GM12878 (cell line): ENCODE measurements at regions not wholly inside any gene's neighbourhood (a gene's known extent, or its start where the extent isn't known, plus 50 kb on each side); places are given as distances from the start of the nearest gene placed in this dataset.

Experiments
- ATAC-seq: fragments of 200-7000 bp; cut with Tn5 transposase; 3 replicates; pipeline ENCODE4 v1.9.1; 2020; ENCODE audit warnings: mild to moderate bottlenecking, moderate library complexity
- BruUV-seq: library from RNA; stranded (reverse); fragments of 400-500 nt; replicated peaks from 2 replicates; lab custom pipeline; 2021; lab: Mats Ljungman, UMichigan
- CTCF ChIA-PET: fragments of 300-600 bp; sonication (Branson Sonifier 250); formaldehyde crosslinking; extraction: SDS; loops from one replicate; lab custom pipeline; 2021; ENCODE audit warnings: inconsistent platforms; lab: Yijun Ruan, JAX
- POLR2A ChIA-PET: fragments of 350-600 bp; formaldehyde crosslinking; extraction: SDS; loops from one replicate; lab custom pipeline; 2021; ENCODE audit warnings: inconsistent platforms; lab: Charles Lee
- RAD21 ChIA-PET: fragments of 300-600 bp; sonication (Branson Sonifier 250); formaldehyde crosslinking; loops from one replicate; lab custom pipeline; 2023; ENCODE audit warnings: antibody characterized with exemption; ENCODE audit not compliant: unreplicated experiment; lab: Charles Lee
- SMC1A ChIA-PET: fragments of 300-600 bp; sonication (Branson Sonifier 250); formaldehyde crosslinking; loops from one replicate; lab custom pipeline; 2023; ENCODE audit not compliant: unreplicated experiment, uncharacterized antibody; lab: Charles Lee
- DNase-seq: peaks from one replicate; pipeline ENCODE4 v3.0.0-alpha.2; 2011; ENCODE audit warnings: low read depth, low spot score
- FAIRE-seq: peaks from 3 replicates; lab custom pipeline; 2011; peaks lifted over from hg19 to GRCh38; lab: Jason Lieb, UNC
- H2AFZ ChIP-seq: 2 replicates; pipeline ENCODE4 v1.6.0; 2011; ENCODE audit warnings: low read depth, low read length, control low read depth; ENCODE audit not compliant: control insufficient read depth
- H3K27ac ChIP-seq: 2 replicates; pipeline ENCODE4 v1.5.1; 2011; ENCODE audit warnings: control low read depth; ENCODE audit not compliant: control insufficient read depth, insufficient read depth
- H3K27me3 ChIP-seq, 2 experiments: replicated peaks in 1 of 2; 2 replicates each; pipeline versions ENCODE4 v1.6.0 to v1.6.1; 2011; ENCODE audit warnings: low read length in 1 of 2; ENCODE audit not compliant: control insufficient read depth in 2 of 2, insufficient read depth in 2 of 2
- H3K36me3 ChIP-seq, 2 experiments: 2 replicates each; pipeline ENCODE4 v1.5.1; 2011; ENCODE audit warnings: low read length in 1 of 2; ENCODE audit not compliant: control insufficient read depth in 2 of 2, insufficient read depth in 2 of 2
- H3K4me1 ChIP-seq: 2 replicates; pipeline ENCODE4 v1.6.1; 2011; ENCODE audit warnings: mild to moderate bottlenecking, low read length, moderate library complexity, mixed read lengths; ENCODE audit not compliant: control insufficient read depth, insufficient read depth
- H3K4me2 ChIP-seq: 2 replicates; pipeline ENCODE4 v1.6.0; 2011; ENCODE audit warnings: control low read depth; ENCODE audit not compliant: control insufficient read depth, insufficient read depth
- H3K4me3 ChIP-seq: fragments of 200-600 bp; sonication (generic); 2 replicates; pipeline ENCODE4 v1.5.1; 2016
- H3K79me2 ChIP-seq: 2 replicates; pipeline ENCODE4 v1.6.0; 2011; ENCODE audit warnings: low read length; ENCODE audit not compliant: control insufficient read depth, insufficient read depth
- H3K9ac ChIP-seq: 2 replicates; pipeline ENCODE4 v1.8.0; 2011; ENCODE audit warnings: low read length, control low read depth, mixed read lengths; ENCODE audit not compliant: control insufficient read depth, insufficient read depth
- H3K9me3 ChIP-seq: replicated peaks from 3 replicates; pipeline ENCODE4 v1.5.1; 2011; ENCODE audit warnings: mild to moderate bottlenecking, low read length; ENCODE audit not compliant: control insufficient read depth, insufficient read depth
- H4K20me1 ChIP-seq: 2 replicates; pipeline ENCODE4 v1.6.0; 2011; ENCODE audit not compliant: control insufficient read depth, insufficient read depth
- ATF7 ChIP-seq: fragments of 450-650 bp; IDR thresholded peaks from 2 replicates; pipeline ENCODE4 v1.6.1; 2016; ENCODE audit warnings: low read depth, mild to moderate bottlenecking
- CREM ChIP-seq: IDR thresholded peaks from 2 replicates; pipeline ENCODE4 v1.6.1; 2014; ENCODE audit warnings: antibody characterized with exemption, low read depth
- CTCF ChIP-seq, 3 experiments: IDR thresholded peaks in 2 of 3; conservative IDR thresholded peaks in 1 of 3; 2 replicates each; pipeline ENCODE4 v1.5.1; 2011; ENCODE audit warnings: low read depth in 3 of 3, low read length in 3 of 3, mild to moderate bottlenecking in 3 of 3, control low read depth in 2 of 3, moderate library complexity in 2 of 3, inconsistent platforms in 1 of 3, mixed read lengths in 1 of 3; ENCODE audit not compliant: control insufficient read depth in 2 of 3, insufficient read depth in 1 of 3; ENCODE audit errors: extremely low read depth in 1 of 3
- IKZF2 ChIP-seq, 2 experiments: fragments of 450-650 bp; IDR thresholded peaks; 2 replicates each; pipeline ENCODE4 v1.6.1; 2017; ENCODE audit warnings: mild to moderate bottlenecking in 2 of 2, moderate library complexity in 2 of 2
- MTA2 ChIP-seq: fragments of 450-650 bp; IDR thresholded peaks from 2 replicates; pipeline ENCODE4 v1.6.1; 2016; ENCODE audit warnings: low read depth, mild to moderate bottlenecking, moderate library complexity
- NFXL1 ChIP-seq: fragments of 450-650 bp; IDR thresholded peaks from 2 replicates; pipeline ENCODE4 v1.6.1; 2017; ENCODE audit warnings: antibody characterized with exemption, mild to moderate bottlenecking, borderline replicate concordance
- NKRF ChIP-seq: fragments of 450-650 bp; conservative IDR thresholded peaks from 2 replicates; pipeline ENCODE4 v1.6.1; 2017; ENCODE audit warnings: mild to moderate bottlenecking, moderate library complexity
- SREBF1 ChIP-seq: IDR thresholded peaks from 2 replicates; pipeline ENCODE4 v1.6.1; 2012; ENCODE audit warnings: mild to moderate bottlenecking, low read length
- SRF ChIP-seq, 2 experiments: IDR thresholded peaks; 2 replicates each; pipeline ENCODE4 v1.6.1; 2011; ENCODE audit warnings: low read depth in 2 of 2, low read length in 2 of 2, mild to moderate bottlenecking in 1 of 2, moderate library complexity in 1 of 2
- SUPT20H ChIP-seq: IDR thresholded peaks from 2 replicates; pipeline ENCODE4 v1.6.1; 2011; ENCODE audit warnings: low read depth, mild to moderate bottlenecking, low read length, moderate library complexity, borderline replicate concordance; ENCODE audit not compliant: control insufficient read depth
- WGBS: methylation state at CpG from one replicate; pipeline ENCODE4 v1.1.6; 2016; ENCODE audit warnings: low lambda C conversion rate; ENCODE audit not compliant: insufficient replicate concordance, insufficient coverage; ENCODE audit errors: missing lambda C conversion rate; 5-methylcytosine and 5-hydroxymethylcytosine counted together
- in situ Hi-C: fragments of 300-500 bp; cut with MboI; formaldehyde crosslinking; loops from 9 replicates; pipeline ENCODE4 v1.14.3; 2018; ENCODE audit warnings: mixed read lengths
- intact Hi-C: fragments of 100-400 bp; cut with micrococcal nuclease; formaldehyde crosslinking; loops from one replicate; pipeline ENCODE4 v1.14.2; 2022; ENCODE audit not compliant: unreplicated experiment
- TF ChIP-seq, protein P1 (sequence below): IDR thresholded peaks from 2 replicates; pipeline ENCODE4 v1.6.1; 2011; ENCODE audit warnings: mild to moderate bottlenecking, low read depth, low read length, moderate library complexity; ENCODE audit not compliant: insufficient replicate concordance

GRCh38 chr14:82055515-82056115 lies 522.0 kb upstream of the SEL1L start:
- ChIA-PET CTCF (interaction anchor here (0.7 to 1.8 kb wide), 5 partner anchors 9 to 65 kb away, joined by 3 to 8 read pairs (median 5); no protein-coding TSS in a partner anchor), SMC1A (interaction anchor here (1.0 to 2.2 kb wide), 6 partner anchors 9 to 65 kb away, joined by 3 to 12 read pairs (median 4); no protein-coding TSS in a partner anchor), RAD21 (interaction anchor here (2.3 to 2.9 kb wide), 2 partner anchors 8 to 63 kb away, joined by 5 to 9 read pairs; no protein-coding TSS in a partner anchor), POLR2A (no interaction called here)
- ATAC-seq (peak; percentile 79), FAIRE-seq (no peak), DNase-seq (no peak)
- Histone ChIP-seq H3K4me2 (no peak overlapping the region), H4K20me1 (no peaks in the 10 kb centered on the region), H3K36me3 (no peaks in the 10 kb centered on the region), H2AFZ (no peak overlapping the region), H3K27me3 (no peaks in the 10 kb centered on the region), H3K4me1 (no peaks in the 10 kb centered on the region), H3K79me2 (no peaks in the 10 kb centered on the region), H3K4me3 (no peak overlapping the region), H3K9me3 (no peaks in the 10 kb centered on the region), H3K27ac (no peak overlapping the region), H3K9ac (no peak overlapping the region)
- 19% methylated on average over 1 of the region's 1 CpG for WGBS
- in situ Hi-C loops: no loop called here
- BruUV-seq: no TSS peak
- TF ChIP-seq CREM (no peak), MTA2 (peak; percentile 50; the same call in 1 of the 2 replicates), SRF (IDR thresholded peaks at IDR 0.05; ENCODE audit: low read depth in 2 of 2, low read length in 2 of 2) (no peak), NKRF (no peak), CTCF (IDR thresholded peaks at IDR 0.05 in 2 of 3, conservative IDR thresholded peaks at IDR 0.05 in 1 of 3; ENCODE audit: control insufficient read depth in 2 of 3, extremely low read depth in 1 of 3, insufficient read depth in 1 of 3, low read depth in 3 of 3, low read length in 3 of 3) (no peak), SREBF1 (no peak), SUPT20H (no peak), NFXL1 (no peak), ATF7 (0 out of 2 replicates have a peak, but pooled peaks have one; percentile 33), IKZF2 (IDR thresholded peaks at IDR 0.05) (peak in 1 of 2 experiments; percentile 11; a peak in 1 of 4 replicates)
- TF ChIP-seq, protein P1, sequence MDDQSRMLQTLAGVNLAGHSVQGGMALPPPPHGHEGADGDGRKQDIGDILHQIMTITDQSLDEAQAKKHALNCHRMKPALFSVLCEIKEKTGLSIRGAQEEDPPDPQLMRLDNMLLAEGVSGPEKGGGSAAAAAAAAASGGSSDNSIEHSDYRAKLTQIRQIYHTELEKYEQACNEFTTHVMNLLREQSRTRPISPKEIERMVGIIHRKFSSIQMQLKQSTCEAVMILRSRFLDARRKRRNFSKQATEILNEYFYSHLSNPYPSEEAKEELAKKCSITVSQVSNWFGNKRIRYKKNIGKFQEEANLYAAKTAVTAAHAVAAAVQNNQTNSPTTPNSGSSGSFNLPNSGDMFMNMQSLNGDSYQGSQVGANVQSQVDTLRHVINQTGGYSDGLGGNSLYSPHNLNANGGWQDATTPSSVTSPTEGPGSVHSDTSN: no peak
- intact Hi-C loops: no loop called here
